B cell (primary cell): ENCODE measurements at regions not wholly inside any gene's neighbourhood (a gene's known extent, or its start where the extent isn't known, plus 50 kb on each side); places are given as distances from the start of the nearest gene placed in this dataset.

ENCODE experiments used
- CTCF ChIP-seq: fragments of 200-600 bp; IDR thresholded peaks from one replicate; pipeline ENCODE4 v1.8.0; 2022; ENCODE audit warnings: antibody characterized with exemption, mild to moderate bottlenecking
- EZH2 ChIP-seq: IDR thresholded peaks from 2 replicates; pipeline ENCODE4 v1.6.1; 2012; ENCODE audit warnings: borderline replicate concordance, low read depth, mild to moderate bottlenecking, moderate library complexity, low read length; ENCODE audit not compliant: insufficient read depth, poor library complexity, severe bottlenecking

DNA sequence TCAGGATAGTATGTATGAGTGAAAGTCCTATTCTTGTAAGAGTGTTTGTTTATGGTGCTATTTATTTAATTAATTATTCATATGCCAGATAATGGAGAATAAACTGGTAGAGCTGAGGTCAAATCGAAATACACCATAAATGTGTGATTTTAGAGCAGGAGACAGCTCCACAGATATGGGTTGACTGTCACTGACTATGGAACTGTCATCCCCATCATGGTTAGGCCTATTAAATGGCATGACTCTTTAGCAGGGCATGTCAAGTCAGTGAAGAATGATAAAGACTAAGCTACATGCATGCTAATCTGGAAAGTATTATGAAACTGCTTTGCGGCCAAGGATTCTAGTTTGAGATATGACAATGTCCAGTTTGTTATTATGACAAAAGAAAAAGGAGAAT, 658.6 kb downstream of the ISL1 start:
- TF ChIP-seq CTCF (no peak), EZH2 (no peak)
